T-helper 1 cell treated with Interleukin-12 subunit alpha and Interleukin-12 subunit beta and Interleukin-4 antibody, amounts not matched to agents 30 μg/mL and 1 μg/mL, for 36 hours (primary cell): ENCODE measurements at regions not wholly inside any gene's neighbourhood (a gene's known extent, or its start where the extent isn't known, plus 50 kb on each side); places are given as distances from the start of the nearest gene placed in this dataset.

Experiments
- H3K27ac Mint-ChIP-seq: one replicate; pipeline ENCODE4 v1.8.0; 2021; ENCODE audit warnings: mild to moderate bottlenecking, mixed read lengths
- H3K27me3 Mint-ChIP-seq: one replicate; pipeline ENCODE4 v1.8.0; 2021; ENCODE audit warnings: low read depth, mixed read lengths
- H3K36me3 Mint-ChIP-seq: one replicate; pipeline ENCODE4 v1.8.0; 2021; ENCODE audit warnings: low read depth, mixed read lengths
- H3K4me1 Mint-ChIP-seq: one replicate; pipeline ENCODE4 v1.8.0; 2021; ENCODE audit warnings: low read depth, mixed read lengths
- H3K4me3 Mint-ChIP-seq: one replicate; pipeline ENCODE4 v1.8.0; 2021; ENCODE audit warnings: mild to moderate bottlenecking, moderate library complexity, mixed read lengths
- H3K9me3 Mint-ChIP-seq: one replicate; pipeline ENCODE4 v1.8.0; 2021; ENCODE audit warnings: mixed read lengths

DNA sequence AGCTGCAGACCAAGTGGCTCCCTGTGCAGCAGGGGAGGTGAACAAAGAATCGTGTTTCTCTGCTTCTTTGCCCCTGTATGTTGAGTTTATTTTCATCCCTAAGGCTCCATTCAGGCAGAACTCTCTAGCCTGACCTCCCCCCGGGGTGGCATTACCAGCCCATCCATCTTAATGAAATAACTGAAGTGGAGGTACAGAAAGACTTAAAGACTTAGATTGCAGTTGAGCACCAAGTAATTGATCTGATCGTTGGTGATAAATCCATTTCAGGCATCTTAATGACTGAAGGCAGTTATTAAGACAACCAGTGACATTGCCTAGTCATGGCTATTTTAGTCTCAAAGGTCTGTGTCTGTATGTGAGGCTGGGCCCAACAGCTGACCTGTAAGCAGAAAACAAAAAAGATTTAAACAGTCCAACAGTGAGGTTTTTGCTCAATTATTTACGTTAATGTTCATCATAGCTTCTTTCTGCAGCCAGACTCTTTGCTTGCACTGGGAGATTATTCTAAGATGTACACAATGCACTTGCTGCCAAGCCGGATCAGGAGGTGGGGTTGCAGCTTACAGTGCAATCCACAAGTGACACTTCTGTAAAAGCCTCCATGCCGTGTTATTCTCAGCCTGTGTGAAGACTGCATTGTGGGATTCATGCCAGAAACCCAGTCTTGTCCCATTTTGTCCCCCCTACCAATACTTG lies 363.0 kb upstream of the DUSP10 start:
- H3K9me3 Mint-ChIP-seq: no peaks in the 10 kb centered on the region
- H3K27me3 Mint-ChIP-seq: no peaks in the 10 kb centered on the region
- H3K4me1 Mint-ChIP-seq: no peaks in the 10 kb centered on the region
- H3K27ac Mint-ChIP-seq: no peak overlapping the region
- no peak overlapping the region for H3K4me3 Mint-ChIP-seq
- no peaks in the 10 kb centered on the region for H3K36me3 Mint-ChIP-seq

DNA sequence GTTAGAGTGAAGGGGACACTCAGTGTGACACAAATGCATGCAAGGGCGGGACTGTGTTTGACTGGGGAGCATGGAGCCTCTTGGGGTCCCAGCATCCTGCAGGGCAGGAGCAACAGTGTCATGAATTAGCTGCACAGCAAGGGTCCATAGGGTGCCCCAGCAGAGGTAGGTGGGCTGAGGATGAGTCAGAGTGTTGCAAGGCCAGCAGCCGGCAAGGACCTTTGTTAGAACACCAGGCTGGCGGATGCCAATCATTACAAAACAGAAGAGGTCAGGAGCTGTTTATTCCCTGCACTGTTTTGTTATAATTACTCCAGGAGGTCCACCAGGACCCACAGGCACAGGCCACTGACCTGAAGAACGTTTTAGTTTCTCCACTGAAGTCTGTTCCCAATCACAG lies 362.2 kb upstream of the DUSP10 start:
- no peak overlapping the region for H3K27ac Mint-ChIP-seq

DNA sequence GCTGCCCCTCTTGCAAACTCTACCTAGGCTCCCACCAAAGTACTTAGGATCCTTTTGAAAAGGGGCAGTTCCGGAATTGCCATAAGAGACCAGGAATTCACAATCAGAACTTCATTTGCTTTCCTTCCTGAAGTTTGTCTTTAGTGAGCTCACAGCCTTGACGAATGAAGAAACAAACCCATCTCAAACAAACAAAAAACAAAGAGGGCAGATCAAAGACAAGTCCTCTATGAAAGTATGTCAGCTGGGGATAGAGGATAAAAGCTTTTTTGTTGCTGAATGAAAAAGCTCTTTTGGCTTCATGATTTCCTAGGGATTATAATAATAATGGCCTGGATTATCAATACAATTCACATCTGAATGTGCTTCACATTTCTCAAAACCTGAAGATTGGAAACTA lies 357.9 kb upstream of the DUSP10 start:
- Mint-ChIP-seq H3K27me3 (no peaks in the 10 kb centered on the region), H3K9me3 (no peaks in the 10 kb centered on the region), H3K36me3 (no peaks in the 10 kb centered on the region), H3K4me3 (no peak overlapping the region), H3K4me1 (no peaks in the 10 kb centered on the region), H3K27ac (no peak overlapping the region)

More for the DNA sequence above, 362.2 kb upstream of the DUSP10 start:
- no peaks in the 10 kb centered on the region for H3K4me1 Mint-ChIP-seq
- no peaks in the 10 kb centered on the region for H3K36me3 Mint-ChIP-seq
- H3K9me3 Mint-ChIP-seq: no peaks in the 10 kb centered on the region
- H3K27me3 Mint-ChIP-seq: no peaks in the 10 kb centered on the region
- no peak overlapping the region for H3K4me3 Mint-ChIP-seq

DNA sequence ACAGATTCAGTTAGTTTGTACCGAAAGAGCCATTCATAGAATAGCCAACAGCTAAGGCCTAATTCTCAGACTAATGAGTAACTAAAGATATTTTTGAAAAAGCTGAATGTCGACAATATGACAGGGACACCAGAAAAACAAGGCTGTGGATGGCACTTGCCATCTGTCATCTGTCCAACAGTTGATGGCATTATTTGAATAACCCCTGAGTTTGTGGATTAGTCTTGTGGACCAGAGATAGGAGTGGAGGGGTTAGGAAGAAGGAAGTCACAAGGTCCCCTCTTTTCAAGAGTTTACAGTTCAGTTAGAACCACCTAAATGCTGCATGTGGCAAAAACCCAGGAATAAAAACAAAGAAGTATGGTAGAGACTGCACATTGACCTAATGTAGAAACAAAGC lies 356.5 kb upstream of the DUSP10 start:
- H3K4me3 Mint-ChIP-seq: no peak overlapping the region
- H3K27ac Mint-ChIP-seq: no peak overlapping the region
- no peaks in the 10 kb centered on the region for H3K9me3 Mint-ChIP-seq
- H3K36me3 Mint-ChIP-seq: no peaks in the 10 kb centered on the region
- no peaks in the 10 kb centered on the region for H3K4me1 Mint-ChIP-seq
- no peaks in the 10 kb centered on the region for H3K27me3 Mint-ChIP-seq

DNA sequence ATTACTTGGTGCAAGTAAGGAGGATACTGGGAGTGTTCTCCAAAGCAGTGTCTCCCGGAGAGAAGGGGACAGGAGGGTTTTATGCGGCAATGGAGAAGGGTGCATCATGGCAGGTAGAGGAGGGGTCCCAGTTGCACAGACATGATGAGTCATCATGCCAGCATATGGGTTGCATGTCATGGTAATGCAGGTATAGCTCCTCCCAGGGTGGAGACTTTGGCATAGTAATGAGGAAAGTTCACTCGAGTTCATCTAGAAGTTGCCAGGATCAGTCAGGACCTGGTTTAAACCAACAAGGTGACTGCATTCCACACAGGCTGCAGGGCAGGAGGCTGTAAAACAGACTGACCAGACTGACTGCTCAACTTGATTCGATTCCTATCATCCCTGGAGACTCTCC lies 355.7 kb upstream of the DUSP10 start:
- peaks cover 3% of the 10 kb centered on the region for H3K27me3 Mint-ChIP-seq
- H3K27ac Mint-ChIP-seq: no peak overlapping the region
- H3K4me3 Mint-ChIP-seq: no peak overlapping the region
- no peaks in the 10 kb centered on the region for H3K36me3 Mint-ChIP-seq
- H3K4me1 Mint-ChIP-seq: no peaks in the 10 kb centered on the region
- H3K9me3 Mint-ChIP-seq: no peaks in the 10 kb centered on the region

DNA sequence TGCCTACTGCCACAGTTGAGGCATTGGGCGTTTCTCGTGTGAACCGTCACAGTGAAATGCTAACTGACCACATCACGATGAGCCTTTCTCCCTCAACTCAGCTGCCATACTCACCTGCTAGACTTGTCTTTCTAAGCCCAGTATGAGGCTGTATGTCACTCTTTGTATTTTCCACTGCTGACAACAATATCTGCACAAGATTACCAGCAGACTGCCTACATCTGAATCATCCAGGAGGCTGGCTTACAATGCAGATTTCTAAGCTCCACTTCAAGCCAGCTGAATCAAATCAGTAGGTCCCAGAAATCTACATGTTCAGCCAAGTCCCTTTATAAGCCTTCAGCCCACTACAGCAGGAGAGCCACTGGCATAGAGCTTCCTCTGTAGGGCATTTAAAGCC lies 355.0 kb upstream of the DUSP10 start:
- Mint-ChIP-seq H3K9me3 (no peaks in the 10 kb centered on the region), H3K36me3 (no peaks in the 10 kb centered on the region), H3K4me3 (no peak overlapping the region), H3K27ac (no peak overlapping the region), H3K4me1 (no peaks in the 10 kb centered on the region), H3K27me3 (peaks cover 4% of the 10 kb centered on the region)

DNA sequence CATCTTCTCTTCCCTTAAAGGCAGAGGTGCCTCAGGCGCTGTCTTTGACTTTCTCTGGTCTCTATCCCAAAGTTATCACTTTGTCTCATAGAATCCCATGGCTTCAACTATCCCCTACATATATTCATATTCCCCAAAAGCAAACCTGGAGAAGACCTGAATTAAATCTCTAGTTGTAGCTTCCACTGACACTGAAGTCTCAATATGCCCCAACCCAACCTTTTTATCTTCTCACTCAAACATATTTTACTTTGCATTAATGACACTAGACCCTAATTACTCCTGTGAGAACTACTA lies 354.5 kb upstream of the DUSP10 start:
- Mint-ChIP-seq H3K36me3 (no peaks in the 10 kb centered on the region), H3K9me3 (no peaks in the 10 kb centered on the region), H3K4me1 (no peaks in the 10 kb centered on the region), H3K27me3 (peaks cover 7% of the 10 kb centered on the region), H3K27ac (no peak overlapping the region), H3K4me3 (no peak overlapping the region)

DNA sequence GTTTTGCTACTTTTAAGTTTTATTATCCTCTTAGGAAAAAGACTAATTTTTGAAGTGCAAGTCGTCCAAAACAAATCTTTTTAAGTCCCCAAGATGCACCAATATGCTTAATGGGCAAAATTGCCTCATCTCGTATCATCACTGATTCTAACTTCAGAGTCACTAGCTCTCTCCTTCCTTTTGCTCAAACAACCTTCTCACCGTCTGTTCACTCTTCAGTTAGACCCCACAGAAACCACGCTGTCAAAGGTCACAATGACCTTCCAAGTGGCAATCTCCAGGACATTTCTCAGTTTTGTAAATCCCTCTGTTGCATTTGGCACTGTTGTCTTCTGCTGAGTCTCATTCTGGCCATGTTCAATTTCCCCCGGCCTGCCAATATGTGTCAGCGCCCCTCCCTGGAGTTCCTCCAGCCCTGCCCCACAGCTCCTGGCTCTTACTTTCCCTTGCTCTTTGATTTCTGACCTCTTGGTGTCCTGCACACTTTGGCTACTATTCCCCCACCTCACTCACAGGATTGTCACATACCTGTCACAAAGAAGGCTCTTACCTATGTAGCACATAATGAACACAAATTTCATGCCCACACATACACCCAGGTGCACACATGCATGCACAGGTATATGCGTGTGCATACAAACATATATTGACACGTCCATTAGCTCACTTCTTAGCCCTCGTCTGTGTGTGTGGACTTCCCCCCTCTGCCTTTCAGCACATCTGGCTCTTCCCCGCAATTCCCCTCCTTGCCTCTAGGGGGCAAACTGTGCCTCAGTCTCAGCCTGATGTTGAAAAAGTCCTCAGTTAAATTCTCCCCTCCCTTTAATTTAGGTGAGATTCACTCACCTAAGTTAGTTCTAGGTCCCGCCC lies 354.0 kb upstream of the DUSP10 start:
- H3K4me3 Mint-ChIP-seq: no peak overlapping the region

DNA sequence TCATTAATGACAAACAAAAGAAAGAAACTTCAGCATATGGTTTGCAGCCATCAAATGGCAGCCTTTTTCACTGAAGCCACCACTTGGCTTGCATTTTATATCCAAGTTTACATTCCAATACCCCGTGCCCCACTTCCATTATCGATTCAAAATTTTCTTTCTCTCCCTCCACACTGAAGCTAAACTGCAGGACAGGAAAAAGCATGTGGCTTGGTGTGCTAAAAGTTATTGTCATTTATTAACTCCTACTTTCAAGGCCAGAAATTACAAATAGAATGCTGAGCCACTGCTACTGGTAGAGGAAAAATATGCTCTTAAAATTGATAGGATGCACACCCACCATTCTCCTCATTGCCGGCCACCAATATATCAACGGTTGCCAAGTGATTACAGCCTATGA lies 351.6 kb upstream of the DUSP10 start:
- no peak overlapping the region for H3K27ac Mint-ChIP-seq

More for the DNA sequence above, 354.0 kb upstream of the DUSP10 start:
- Mint-ChIP-seq H3K9me3 (no peaks in the 10 kb centered on the region), H3K36me3 (no peaks in the 10 kb centered on the region), H3K27me3 (peaks cover 10% of the 10 kb centered on the region), H3K27ac (no peak overlapping the region), H3K4me1 (no peaks in the 10 kb centered on the region)

DNA sequence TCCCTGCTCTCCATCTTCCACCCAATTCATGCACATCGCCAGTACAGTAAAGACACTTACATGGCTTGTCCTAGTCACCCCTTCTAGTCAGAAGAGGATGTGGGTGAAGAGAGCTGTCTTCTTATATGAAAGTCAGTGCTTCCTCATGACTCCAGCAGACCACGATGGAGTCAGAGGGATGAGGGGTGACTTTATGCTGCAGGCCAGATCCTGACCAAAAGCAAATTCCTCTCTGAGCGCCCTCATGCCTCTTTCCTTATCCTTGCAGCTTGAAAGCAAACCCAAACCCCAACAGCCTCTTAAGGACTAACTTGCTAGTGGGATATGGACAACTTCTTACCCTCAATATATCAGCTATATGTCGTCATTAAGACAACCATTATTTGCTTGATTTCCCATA lies 348.2 kb upstream of the DUSP10 start:
- H3K36me3 Mint-ChIP-seq: no peaks in the 10 kb centered on the region
- no peak overlapping the region for H3K4me3 Mint-ChIP-seq
- no peaks in the 10 kb centered on the region for H3K4me1 Mint-ChIP-seq
- no peak overlapping the region for H3K27ac Mint-ChIP-seq
- H3K9me3 Mint-ChIP-seq: no peaks in the 10 kb centered on the region
- H3K27me3 Mint-ChIP-seq: peaks cover 10% of the 10 kb centered on the region

More for the DNA sequence above, 351.6 kb upstream of the DUSP10 start:
- H3K4me3 Mint-ChIP-seq: no peak overlapping the region
- H3K9me3 Mint-ChIP-seq: no peaks in the 10 kb centered on the region
- H3K36me3 Mint-ChIP-seq: no peaks in the 10 kb centered on the region
- H3K4me1 Mint-ChIP-seq: no peaks in the 10 kb centered on the region
- peaks cover 10% of the 10 kb centered on the region for H3K27me3 Mint-ChIP-seq

DNA sequence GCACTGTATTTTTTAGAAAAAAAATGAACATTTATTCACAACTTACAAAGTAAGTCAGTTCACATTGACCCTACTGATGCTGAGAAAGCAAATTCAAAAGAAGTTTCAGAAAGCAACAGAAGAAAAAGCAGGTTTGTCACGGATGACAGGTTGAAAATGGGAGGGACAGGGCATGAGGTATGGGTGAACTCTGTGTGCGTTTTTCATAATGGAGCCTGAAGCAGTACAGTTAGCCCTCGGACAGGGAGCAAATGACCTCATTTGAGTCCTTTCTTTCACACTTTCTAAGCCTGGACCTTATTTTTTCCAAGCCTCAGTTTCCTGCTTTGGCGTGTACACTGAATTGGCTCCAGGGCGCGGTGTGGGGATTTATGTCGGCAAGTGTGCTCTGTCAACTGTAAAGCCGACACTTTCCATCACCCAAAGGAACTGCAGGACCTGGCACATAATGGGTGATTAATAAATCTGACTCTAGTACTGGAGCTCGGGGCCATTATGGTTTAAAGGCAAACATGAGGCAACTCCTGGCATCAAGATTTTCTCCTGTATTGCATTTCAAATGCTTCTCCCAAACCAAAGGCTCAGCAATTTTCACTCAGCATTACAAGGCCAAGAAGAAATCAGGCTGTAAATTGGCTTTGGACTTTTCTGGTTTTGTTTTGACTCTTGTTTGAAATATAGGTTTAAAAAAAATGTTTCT lies 345.5 kb upstream of the DUSP10 start:
- no peaks in the 10 kb centered on the region for H3K4me1 Mint-ChIP-seq
- no peaks in the 10 kb centered on the region for H3K9me3 Mint-ChIP-seq
- H3K4me3 Mint-ChIP-seq: no peak overlapping the region
- H3K27me3 Mint-ChIP-seq: peaks cover 6% of the 10 kb centered on the region
- no peak overlapping the region for H3K27ac Mint-ChIP-seq
- no peaks in the 10 kb centered on the region for H3K36me3 Mint-ChIP-seq

DNA sequence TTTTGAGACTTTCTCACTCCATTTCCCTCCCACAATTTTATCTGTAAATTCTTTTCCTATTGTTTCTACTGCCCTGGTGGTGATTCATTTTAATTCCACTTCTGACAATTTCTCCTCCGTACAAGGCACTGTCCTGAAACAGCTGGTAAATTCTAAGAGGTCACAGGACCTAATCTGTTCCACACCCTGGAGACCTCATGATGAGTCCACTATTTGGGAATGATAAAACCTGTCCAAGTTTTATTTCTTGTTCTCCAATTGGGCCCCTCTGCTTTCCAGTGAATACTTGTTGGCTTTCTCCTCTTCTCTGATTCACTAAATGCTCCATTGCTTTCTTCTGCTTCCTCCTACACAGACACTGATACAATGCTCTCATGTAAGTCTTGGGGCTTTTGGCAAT lies 343.1 kb upstream of the DUSP10 start:
- H3K36me3 Mint-ChIP-seq: no peaks in the 10 kb centered on the region
- no peaks in the 10 kb centered on the region for H3K9me3 Mint-ChIP-seq
- H3K4me3 Mint-ChIP-seq: no peak overlapping the region
- no peaks in the 10 kb centered on the region for H3K4me1 Mint-ChIP-seq
- no peaks in the 10 kb centered on the region for H3K27me3 Mint-ChIP-seq
- H3K27ac Mint-ChIP-seq: no peak overlapping the region

DNA sequence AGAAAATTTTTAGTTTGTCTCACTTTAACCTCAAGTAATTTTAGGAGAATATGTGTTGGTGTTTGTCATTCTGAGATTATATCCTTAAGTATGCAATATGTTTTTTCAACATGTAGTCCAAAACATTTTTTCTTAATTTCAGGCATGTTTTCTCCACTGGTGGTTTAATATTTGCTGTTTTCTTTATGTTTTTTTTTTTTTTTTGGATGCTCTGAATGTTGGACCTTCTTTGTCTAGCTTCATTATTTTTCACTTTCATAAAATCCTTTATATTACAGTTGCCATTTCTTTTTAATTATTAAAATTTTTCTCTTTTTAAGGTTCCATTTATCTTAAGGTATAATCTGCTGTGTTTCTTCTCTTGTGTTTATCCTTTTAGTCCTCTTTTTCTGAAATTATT lies 342.2 kb upstream of the DUSP10 start:
- H3K9me3 Mint-ChIP-seq: no peaks in the 10 kb centered on the region
- no peaks in the 10 kb centered on the region for H3K36me3 Mint-ChIP-seq
- H3K4me1 Mint-ChIP-seq: no peaks in the 10 kb centered on the region
- peaks cover 4% of the 10 kb centered on the region for H3K27me3 Mint-ChIP-seq
- H3K4me3 Mint-ChIP-seq: no peak overlapping the region
- no peak overlapping the region for H3K27ac Mint-ChIP-seq

DNA sequence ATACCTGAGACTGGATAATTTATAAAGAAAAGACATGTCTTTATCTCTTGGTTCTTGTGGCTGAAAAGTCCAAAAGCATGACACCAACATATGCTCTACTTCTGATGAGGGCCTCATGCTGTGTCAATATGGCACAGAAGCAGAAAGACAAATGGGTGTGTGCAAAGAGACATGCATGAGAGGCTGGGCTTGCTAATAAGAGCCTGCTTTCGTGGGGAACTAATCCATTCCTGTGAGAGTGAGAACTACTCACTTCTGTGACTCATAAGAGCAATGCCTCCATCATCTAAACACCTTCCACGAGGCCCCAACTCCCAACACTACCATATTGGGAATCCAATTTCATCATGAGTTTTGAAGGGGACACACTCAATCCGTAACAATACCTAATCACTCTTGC lies 340.0 kb upstream of the DUSP10 start:
- H3K27ac Mint-ChIP-seq: no peak overlapping the region
- no peaks in the 10 kb centered on the region for H3K9me3 Mint-ChIP-seq
- no peak overlapping the region for H3K4me3 Mint-ChIP-seq
- peaks cover 5% of the 10 kb centered on the region for H3K27me3 Mint-ChIP-seq
- H3K4me1 Mint-ChIP-seq: no peaks in the 10 kb centered on the region
- no peaks in the 10 kb centered on the region for H3K36me3 Mint-ChIP-seq

DNA sequence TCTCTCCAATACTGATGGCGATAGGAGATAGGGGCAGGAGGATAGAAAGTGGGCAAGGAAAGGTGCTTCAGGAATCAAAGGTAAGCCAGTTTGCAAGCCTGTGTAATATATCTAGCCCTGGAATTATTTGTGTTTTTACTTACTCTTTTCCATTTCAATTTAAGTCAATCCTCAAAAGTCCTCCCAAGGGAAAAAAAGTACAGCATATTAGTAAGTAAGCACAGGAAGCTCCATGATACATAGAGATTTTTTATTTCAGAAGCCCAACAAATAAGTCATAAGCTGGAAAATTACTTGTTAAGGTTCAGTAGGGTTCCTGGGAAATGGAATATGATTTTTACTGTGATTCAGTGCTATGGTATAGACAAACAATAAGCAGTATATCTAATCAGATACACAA lies 337.7 kb upstream of the DUSP10 start:
- peaks cover 5% of the 10 kb centered on the region for H3K27me3 Mint-ChIP-seq
- H3K36me3 Mint-ChIP-seq: no peaks in the 10 kb centered on the region
- H3K9me3 Mint-ChIP-seq: no peaks in the 10 kb centered on the region
- H3K4me3 Mint-ChIP-seq: no peak overlapping the region
- no peak overlapping the region for H3K27ac Mint-ChIP-seq
- no peaks in the 10 kb centered on the region for H3K4me1 Mint-ChIP-seq
